ENCODE measurements at regions not wholly inside any gene's neighbourhood (a gene's known extent, or its start where the extent isn't known, plus 50 kb on each side); places are given as distances from the start of the nearest gene placed in this dataset.
A peak's percentile ranks its signal among the peaks of the same experiment; 100 is the strongest.

- H3K27ac ChIP-seq: no peak overlapping the region
- H3K27me3 ChIP-seq: no peaks in the 10 kb centered on the region
- H3K4me1 ChIP-seq: no peaks in the 10 kb centered on the region
- no peak for DNase-seq (ENCODE audit: low spot score)
- no peak for TF ChIP-seq CTCF (IDR thresholded peaks at IDR 0.05)
- no peaks in the 10 kb centered on the region for H3K9me3 ChIP-seq
- H3K4me3 ChIP-seq: no peak overlapping the region
- no peaks in the 10 kb centered on the region for H3K36me3 ChIP-seq
These were observed 140.3 kb downstream of the TRIB2 start for GRCh38 chr2:12856934-12857601.

- no peak overlapping the region for H3K27ac ChIP-seq
- no peaks in the 10 kb centered on the region for H3K36me3 ChIP-seq
These were observed 141.2 kb downstream of the TRIB2 start for GRCh38 chr2:12857891-12858290.

GRCh38 chr2:12858786-12859185 is 142.1 kb downstream of the TRIB2 start:
- Histone ChIP-seq H3K4me3 (no peak overlapping the region), H3K36me3 (no peaks in the 10 kb centered on the region), H3K9me3 (peaks cover 0 to 3% of the 10 kb centered on the region in 2 donors), H3K4me1 (no peaks in the 10 kb centered on the region), H3K27ac (no peak overlapping the region), H3K27me3 (no peaks in the 10 kb centered on the region)
- no peak for DNase-seq (ENCODE audit: low spot score)
- no peak for TF ChIP-seq CTCF (IDR thresholded peaks at IDR 0.05)

More at GRCh38 chr2:12857891-12858290, 141.2 kb downstream of the TRIB2 start:
- Histone ChIP-seq H3K4me1 (no peaks in the 10 kb centered on the region), H3K4me3 (no peak overlapping the region), H3K27me3 (no peaks in the 10 kb centered on the region), H3K9me3 (no peaks in the 10 kb centered on the region)
- no peak for DNase-seq (ENCODE audit: low spot score)
- TF ChIP-seq CTCF (IDR thresholded peaks at IDR 0.05): no peak

GRCh38 chr2:12861344-12861930 is 144.7 kb downstream of the TRIB2 start:
- Histone ChIP-seq H3K4me1 (no peaks in the 10 kb centered on the region), H3K4me3 (no peak overlapping the region), H3K27me3 (no peaks in the 10 kb centered on the region), H3K9me3 (peaks cover 0 to 11% of the 10 kb centered on the region in 2 donors), H3K27ac (peak overlapping the region; percentile 22 to 44), H3K36me3 (no peaks in the 10 kb centered on the region)
- DNase-seq (ENCODE audit: low spot score): no peak
- TF ChIP-seq CTCF (IDR thresholded peaks at IDR 0.05): no peak

GRCh38 chr2:12862541-12862940 is 145.8 kb downstream of the TRIB2 start:
- no peak for DNase-seq (ENCODE audit: low spot score)
- no peak overlapping the region for H3K27ac ChIP-seq
- peaks cover 0 to 11% of the 10 kb centered on the region in 2 donors for H3K9me3 ChIP-seq
- no peaks in the 10 kb centered on the region for H3K36me3 ChIP-seq
- no peak for TF ChIP-seq CTCF (IDR thresholded peaks at IDR 0.05)
- no peak overlapping the region for H3K4me3 ChIP-seq
- H3K27me3 ChIP-seq: no peaks in the 10 kb centered on the region
- no peaks in the 10 kb centered on the region for H3K4me1 ChIP-seq
